Spleen (tissue), 11 donors: ENCODE measurements at regions not wholly inside any gene's neighbourhood (a gene's known extent, or its start where the extent isn't known, plus 50 kb on each side); places are given as distances from the start of the nearest gene placed in this dataset.

ENCODE experiments used
- DNase-seq: peaks from one replicate; pipeline ENCODE4 v3.0.0-alpha.2; 2020
- H3K27ac ChIP-seq, 8 donors: fragments of 200-600 bp; sonication (generic) in 7 of 8; 1 replicate in 4 of 8; 2 replicates in 4 of 8; pipeline versions ENCODE4 v1.5.0 to v1.8.0; 2016 to 2021; ENCODE audit warnings: inconsistent platforms in 4 of 8, mild to moderate bottlenecking in 4 of 8, moderate library complexity in 1 of 8
- H3K27me3 ChIP-seq, 7 donors: fragments of 200-600 bp; sonication (generic) in 6 of 7; replicated peaks in 1 of 7; 1 replicate in 4 of 7; 2 replicates in 3 of 7; pipeline versions ENCODE4 v1.5.0 to v1.8.0; 2016 to 2021; ENCODE audit warnings: inconsistent platforms in 3 of 7, mild to moderate bottlenecking in 1 of 7
- H3K36me3 ChIP-seq, 6 donors: fragments of 200-600 bp; sonication (generic) in 5 of 6; 1 replicate in 4 of 6; 2 replicates in 2 of 6; pipeline versions ENCODE4 v1.5.0 to v1.8.0; 2016 to 2021; ENCODE audit warnings: inconsistent platforms in 2 of 6
- H3K4me1 ChIP-seq, 6 donors: fragments of 200-600 bp; sonication (generic) in 5 of 6; 1 replicate in 3 of 6; 2 replicates in 3 of 6; pipeline versions ENCODE4 v1.5.0 to v1.8.0; 2016 to 2021; ENCODE audit warnings: inconsistent platforms in 3 of 6
- H3K4me3 ChIP-seq, 8 donors: fragments of 200-600 bp; sonication (generic) in 7 of 8; 1 replicate in 4 of 8; 2 replicates in 4 of 8; pipeline versions ENCODE4 v1.5.0 to v1.8.0; 2016 to 2021; ENCODE audit warnings: inconsistent platforms in 4 of 8, mild to moderate bottlenecking in 4 of 8, moderate library complexity in 2 of 8
- H3K9me3 ChIP-seq, 8 donors: fragments of 200-600 bp; sonication (generic) in 7 of 8; 1 replicate in 4 of 8; 2 replicates in 4 of 8; pipeline versions ENCODE4 v1.5.0 to v1.8.0; 2016 to 2021; ENCODE audit warnings: inconsistent platforms in 4 of 8
- POLR2A ChIP-seq, 3 donors: fragments of 450-650 bp; IDR thresholded peaks; one replicate each; pipeline ENCODE4 v1.5.1; 2017; ENCODE audit warnings: antibody characterized with exemption in 3 of 3, mild to moderate bottlenecking in 1 of 3
- POLR2AphosphoS5 ChIP-seq, 3 donors: sonication (generic); formaldehyde crosslinking; IDR thresholded peaks; one replicate each; pipeline ENCODE4 v1.5.1; 2017; ENCODE audit warnings: antibody characterized with exemption in 3 of 3
- WGBS, 5 donors: extraction: QIAGEN DNeasy Blood & Tissue Kit in 3 of 5; methylation state at CpG; one replicate each; pipeline versions ENCODE4 v1.1.5 to v1.1.7; 2013 to 2018; 5-methylcytosine and 5-hydroxymethylcytosine counted together
- intact Hi-C: fragments of 100-400 bp; cut with DNase I; formaldehyde crosslinking; loops from one replicate; pipeline ENCODE4 v1.15.0; 2023; ENCODE audit warnings: low total_unique reads
- TF ChIP-seq, protein P1 (sequence below), 11 experiments: fragments of 200-600 bp in 7 of 11; fragments of 450-650 bp in 4 of 11; sonication (generic) in 4 of 11; IDR thresholded peaks in 8 of 11; conservative IDR thresholded peaks in 3 of 11; 1 replicate in 7 of 11; 2 replicates in 4 of 11; pipeline versions ENCODE4 v1.4.0 to v1.8.0; 2016 to 2021; ENCODE audit warnings: antibody characterized with exemption in 11 of 11, inconsistent platforms in 4 of 11, mild to moderate bottlenecking in 1 of 11
- donor health status: healthy with polysubstance abuse.
- donor health status: DM: no; HTN: no; CAD: no; lungs with moderate emphysema.
- donor health status: DM: no; HTN: no; CAD: no.
- donor health status: Bipolar disorder and iron deficiency.
- donor health status: healthy.
- donor health status: DM: no; HTN: no; CAD: no.
- donor health status: DM: yes; HTN: yes; CAD: no.

DNA sequence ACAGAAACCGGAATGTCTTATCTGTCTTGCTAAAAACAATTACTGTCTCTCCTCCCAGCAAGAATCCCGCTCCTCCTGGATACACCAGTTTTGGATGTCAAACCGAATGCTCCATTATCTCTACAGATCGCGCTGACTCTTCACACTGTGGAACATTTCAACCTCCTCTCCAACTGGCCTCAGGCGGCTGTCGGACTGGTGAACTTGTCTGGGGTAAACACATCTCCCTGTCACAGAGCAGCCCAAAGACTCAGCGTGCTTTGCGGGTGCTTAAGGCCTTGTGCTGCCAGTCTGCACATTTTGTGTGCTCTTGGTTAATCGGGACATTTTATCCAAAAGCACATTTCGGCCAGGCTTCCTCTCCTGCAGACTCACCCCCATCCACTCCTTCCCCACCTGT, 173.1 kb downstream of the ICOS start:
- intact Hi-C loops: no loop called here
- H3K4me1 ChIP-seq: peaks cover 16 to 57% (median 48%) of the 10 kb centered on the region in 6 donors
- peaks cover 0 to 17% (median 0%) of the 10 kb centered on the region in 7 donors for H3K27me3 ChIP-seq
- WGBS, 5 donors: 52 to 72% (median 65%) methylated on average over 11 of the region's 11 CpGs
- H3K9me3 ChIP-seq: no peaks in the 10 kb centered on the region
- no peaks in the 10 kb centered on the region for H3K36me3 ChIP-seq
- peak overlapping the region in 1 of 8 donors; percentile 36 for H3K4me3 ChIP-seq
- peak overlapping the region in 7 of 8 donors; percentile 0 to 66 (median 59) for H3K27ac ChIP-seq
- no peak for DNase-seq
- TF ChIP-seq POLR2A (IDR thresholded peaks at IDR 0.05) (no peak), POLR2AphosphoS5 (IDR thresholded peaks at IDR 0.05) (no peak)
- TF ChIP-seq, protein P1, sequence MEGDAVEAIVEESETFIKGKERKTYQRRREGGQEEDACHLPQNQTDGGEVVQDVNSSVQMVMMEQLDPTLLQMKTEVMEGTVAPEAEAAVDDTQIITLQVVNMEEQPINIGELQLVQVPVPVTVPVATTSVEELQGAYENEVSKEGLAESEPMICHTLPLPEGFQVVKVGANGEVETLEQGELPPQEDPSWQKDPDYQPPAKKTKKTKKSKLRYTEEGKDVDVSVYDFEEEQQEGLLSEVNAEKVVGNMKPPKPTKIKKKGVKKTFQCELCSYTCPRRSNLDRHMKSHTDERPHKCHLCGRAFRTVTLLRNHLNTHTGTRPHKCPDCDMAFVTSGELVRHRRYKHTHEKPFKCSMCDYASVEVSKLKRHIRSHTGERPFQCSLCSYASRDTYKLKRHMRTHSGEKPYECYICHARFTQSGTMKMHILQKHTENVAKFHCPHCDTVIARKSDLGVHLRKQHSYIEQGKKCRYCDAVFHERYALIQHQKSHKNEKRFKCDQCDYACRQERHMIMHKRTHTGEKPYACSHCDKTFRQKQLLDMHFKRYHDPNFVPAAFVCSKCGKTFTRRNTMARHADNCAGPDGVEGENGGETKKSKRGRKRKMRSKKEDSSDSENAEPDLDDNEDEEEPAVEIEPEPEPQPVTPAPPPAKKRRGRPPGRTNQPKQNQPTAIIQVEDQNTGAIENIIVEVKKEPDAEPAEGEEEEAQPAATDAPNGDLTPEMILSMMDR (IDR thresholded peaks at IDR 0.05 in 8 of 11, conservative IDR thresholded peaks at IDR 0.05 in 3 of 11): no peak

DNA sequence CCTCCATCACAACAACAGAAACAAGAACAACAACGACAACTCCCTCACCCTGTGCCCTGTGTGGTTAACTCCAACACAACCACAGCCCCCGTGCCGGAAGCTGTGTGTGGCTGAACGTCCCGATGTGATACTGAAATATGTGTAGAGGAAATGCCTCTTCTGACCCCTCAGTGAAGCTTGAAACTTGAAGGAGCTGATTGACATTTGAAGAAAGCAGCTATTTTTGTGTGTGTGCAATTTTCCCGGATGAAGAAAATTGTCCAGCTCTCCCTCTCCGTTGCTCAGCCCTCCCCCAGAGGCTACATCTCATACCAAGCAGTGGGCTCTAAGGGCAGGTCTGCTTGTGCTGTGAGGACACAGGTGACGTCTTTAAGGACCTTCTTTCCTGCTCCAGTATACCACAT, 173.8 kb downstream of the ICOS start:
- TF ChIP-seq POLR2A (IDR thresholded peaks at IDR 0.05): no peak
- peak in 2 of 3 donors; percentile 43 to 69 for TF ChIP-seq POLR2AphosphoS5 (IDR thresholded peaks at IDR 0.05)
- Histone ChIP-seq H3K27ac (peak overlapping the region; percentile 17 to 75 (median 62)), H3K27me3 (peaks cover 0 to 17% (median 0%) of the 10 kb centered on the region in 7 donors), H3K4me3 (peak overlapping the region in 1 of 8 donors; percentile 36), H3K4me1 (peaks cover 19 to 63% (median 54%) of the 10 kb centered on the region in 6 donors), H3K9me3 (no peaks in the 10 kb centered on the region), H3K36me3 (no peaks in the 10 kb centered on the region)
- intact Hi-C loops: no loop called here
- WGBS, 5 donors: 2 to 9% (median 4%) methylated on average over 8 of the region's 8 CpGs
- DNase-seq: peak; percentile 79

- 42 to 68% (median 53%) methylated on average over 5 of the region's 5 CpGs for WGBS, 5 donors
- Histone ChIP-seq H3K36me3 (no peaks in the 10 kb centered on the region), H3K4me3 (peak overlapping the region in 1 of 8 donors; percentile 36), H3K9me3 (no peaks in the 10 kb centered on the region), H3K27me3 (peaks cover 0 to 17% (median 0%) of the 10 kb centered on the region in 7 donors), H3K4me1 (peaks cover 22 to 69% (median 57%) of the 10 kb centered on the region in 6 donors), H3K27ac (peak overlapping the region; percentile 17 to 75 (median 62))
- DNase-seq: no peak
- intact Hi-C loops: no loop called here
- TF ChIP-seq POLR2A (IDR thresholded peaks at IDR 0.05) (no peak), POLR2AphosphoS5 (IDR thresholded peaks at IDR 0.05) (no peak)
- TF ChIP-seq, protein P1 (IDR thresholded peaks at IDR 0.05 in 8 of 11, conservative IDR thresholded peaks at IDR 0.05 in 3 of 11): no peak
Observed at GRCh38 chr2:204110751-204111516, 174.4 kb downstream of the ICOS start.

DNA sequence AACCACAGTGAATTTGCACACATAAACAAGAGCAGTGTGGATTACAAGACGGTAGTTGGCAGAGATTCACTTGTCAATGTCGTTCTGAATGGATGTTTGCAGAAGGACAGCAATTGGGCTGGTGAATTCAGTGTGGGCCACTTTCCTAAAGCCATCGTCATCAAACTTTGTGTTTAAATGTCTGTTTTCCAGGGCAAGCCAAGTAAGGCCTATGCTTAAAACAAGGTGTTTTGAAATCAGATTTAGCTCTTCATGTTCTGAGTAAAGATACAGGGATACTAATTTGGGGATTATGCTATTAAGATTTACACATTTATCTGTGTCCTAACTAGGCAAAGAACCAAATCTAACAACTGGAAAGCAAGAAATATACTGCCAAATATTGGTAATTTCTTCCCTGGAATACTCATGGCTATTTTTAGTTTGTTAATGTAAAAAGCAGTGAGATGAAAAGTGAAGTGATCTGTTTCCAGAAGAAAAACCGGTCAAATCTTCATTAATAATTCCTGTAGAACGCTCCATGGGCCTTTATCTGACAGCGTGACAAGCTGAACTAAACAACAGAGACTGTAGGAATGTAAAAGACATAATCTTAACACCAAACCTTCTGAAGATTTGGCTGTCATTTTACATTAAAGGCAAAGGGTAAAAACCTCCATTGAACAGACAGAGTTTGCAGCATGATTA, 175.7 kb downstream of the ICOS start:
- H3K27me3 ChIP-seq: peaks cover 0 to 17% (median 0%) of the 10 kb centered on the region in 7 donors
- peaks cover 22 to 78% (median 58%) of the 10 kb centered on the region in 6 donors for H3K4me1 ChIP-seq
- no peaks in the 10 kb centered on the region for H3K9me3 ChIP-seq
- H3K4me3 ChIP-seq: no peak overlapping the region
- peak overlapping the region in 1 of 8 donors; percentile 7 for H3K27ac ChIP-seq
- intact Hi-C loops: no loop called here
- H3K36me3 ChIP-seq: no peaks in the 10 kb centered on the region
- TF ChIP-seq POLR2AphosphoS5 (IDR thresholded peaks at IDR 0.05) (no peak), POLR2A (IDR thresholded peaks at IDR 0.05) (no peak)
- TF ChIP-seq, protein P1 (IDR thresholded peaks at IDR 0.05 in 8 of 11, conservative IDR thresholded peaks at IDR 0.05 in 3 of 11): no peak
- WGBS, 5 donors: 74 to 93% (median 88%) methylated on average over 6 of the region's 6 CpGs
- DNase-seq: no peak
